HEK293T (cell line): ENCODE measurements at regions not wholly inside any gene's neighbourhood (a gene's known extent, or its start where the extent isn't known, plus 50 kb on each side); places are given as distances from the start of the nearest gene placed in this dataset.

Source experiments
- BHLHE40 ChIP-seq: fragments of 450-650 bp; IDR thresholded peaks from 2 replicates; pipeline ENCODE4 v1.6.1; 2016; ENCODE audit warnings: mild to moderate bottlenecking, moderate library complexity, borderline replicate concordance
- ELF4 ChIP-seq: fragments of 450-650 bp; IDR thresholded peaks from 2 replicates; pipeline ENCODE4 v1.6.1; 2017; ENCODE audit warnings: antibody characterized with exemption
- HDGF ChIP-seq: fragments of 450-650 bp; IDR thresholded peaks from 2 replicates; pipeline ENCODE4 v1.6.1; 2017; ENCODE audit warnings: antibody characterized with exemption, borderline replicate concordance
- SP1 ChIP-seq: fragments of 450-650 bp; IDR thresholded peaks from 2 replicates; pipeline ENCODE4 v1.6.1; 2017
- ZNF384 ChIP-seq: fragments of 450-650 bp; IDR thresholded peaks from 2 replicates; pipeline ENCODE4 v1.6.1; 2016

DNA sequence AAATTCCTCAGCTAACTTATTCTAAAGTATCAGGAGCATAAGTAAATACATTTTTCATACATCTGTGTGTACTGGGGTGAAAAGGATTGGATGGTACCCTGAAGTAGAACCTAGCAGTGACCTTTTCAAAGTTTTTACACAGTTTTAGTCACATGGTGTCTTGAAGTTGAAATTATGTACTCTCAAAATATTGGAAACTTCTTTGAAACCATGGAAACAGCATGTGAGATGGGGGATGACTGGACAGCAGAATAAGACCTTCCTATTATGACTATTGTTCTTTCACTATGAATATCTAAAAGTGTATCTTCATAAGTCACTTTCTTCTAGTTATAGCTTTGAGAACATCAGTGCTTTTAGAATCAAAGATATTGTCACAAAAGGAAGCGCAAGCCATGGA, 301.5 kb upstream of the ELAVL2 start:
- TF ChIP-seq ZNF384: no peak
- no peak for TF ChIP-seq SP1
- no peak for TF ChIP-seq HDGF
- TF ChIP-seq BHLHE40: no peak
- no peak for TF ChIP-seq ELF4
